Activated naive CD8-positive, alpha-beta T cell treated with anti-CD3 and anti-CD28 coated beads for 36 hours (primary cell): ENCODE measurements at regions not wholly inside any gene's neighbourhood (a gene's known extent, or its start where the extent isn't known, plus 50 kb on each side); places are given as distances from the start of the nearest gene placed in this dataset.

ENCODE experiments used
- DNase-seq: peaks from one replicate; pipeline ENCODE4 v3.0.0; 2021
- H3K27ac Mint-ChIP-seq: one replicate; pipeline ENCODE4 v1.8.0; 2022; ENCODE audit warnings: mild to moderate bottlenecking, moderate library complexity, mixed read lengths
- H3K27me3 Mint-ChIP-seq: one replicate; pipeline ENCODE4 v1.8.0; 2022; ENCODE audit warnings: mild to moderate bottlenecking, mixed read lengths
- H3K36me3 Mint-ChIP-seq: one replicate; pipeline ENCODE4 v1.8.0; 2021; ENCODE audit warnings: mild to moderate bottlenecking, mixed read lengths
- H3K4me1 Mint-ChIP-seq: one replicate; pipeline ENCODE4 v1.8.0; 2021; ENCODE audit warnings: mixed read lengths
- H3K4me3 Mint-ChIP-seq: one replicate; pipeline ENCODE4 v1.8.0; 2022; ENCODE audit warnings: mild to moderate bottlenecking, moderate library complexity, mixed read lengths
- H3K9me3 Mint-ChIP-seq: one replicate; pipeline ENCODE4 v1.8.0; 2022; ENCODE audit warnings: mixed read lengths

GRCh38 chr17:69722518-69722917 is 308.0 kb downstream of the MAP2K6 start:
- DNase-seq: no peak
- H3K27me3 Mint-ChIP-seq: peaks cover 9% of the 10 kb centered on the region
- no peaks in the 10 kb centered on the region for H3K9me3 Mint-ChIP-seq
- H3K4me1 Mint-ChIP-seq: no peaks in the 10 kb centered on the region
- no peak overlapping the region for H3K4me3 Mint-ChIP-seq
- no peaks in the 10 kb centered on the region for H3K36me3 Mint-ChIP-seq
- H3K27ac Mint-ChIP-seq: no peak overlapping the region

GRCh38 chr17:69723316-69723715 is 308.8 kb downstream of the MAP2K6 start:
- Mint-ChIP-seq H3K4me3 (no peak overlapping the region), H3K27me3 (peaks cover 12% of the 10 kb centered on the region), H3K4me1 (no peaks in the 10 kb centered on the region)

GRCh38 chr17:69723741-69724140 is 309.2 kb downstream of the MAP2K6 start:
- peaks cover 12% of the 10 kb centered on the region for H3K27me3 Mint-ChIP-seq
- no peaks in the 10 kb centered on the region for H3K36me3 Mint-ChIP-seq
- H3K4me1 Mint-ChIP-seq: no peaks in the 10 kb centered on the region
- no peak overlapping the region for H3K4me3 Mint-ChIP-seq
- DNase-seq: no peak
- H3K27ac Mint-ChIP-seq: no peak overlapping the region
- H3K9me3 Mint-ChIP-seq: no peaks in the 10 kb centered on the region

More at GRCh38 chr17:69723316-69723715, 308.8 kb downstream of the MAP2K6 start:
- Mint-ChIP-seq H3K9me3 (no peaks in the 10 kb centered on the region), H3K36me3 (no peaks in the 10 kb centered on the region), H3K27ac (no peak overlapping the region)
- no peak for DNase-seq

GRCh38 chr17:69724238-69724637 is 309.7 kb downstream of the MAP2K6 start:
- Mint-ChIP-seq H3K9me3 (no peaks in the 10 kb centered on the region), H3K4me3 (no peak overlapping the region), H3K27me3 (peaks cover 12% of the 10 kb centered on the region), H3K4me1 (no peaks in the 10 kb centered on the region), H3K27ac (no peak overlapping the region), H3K36me3 (no peaks in the 10 kb centered on the region)
- DNase-seq: no peak

GRCh38 chr17:69725146-69725545 is 310.6 kb downstream of the MAP2K6 start:
- no peak overlapping the region for H3K4me3 Mint-ChIP-seq
- H3K27me3 Mint-ChIP-seq: peaks cover 12% of the 10 kb centered on the region
- no peaks in the 10 kb centered on the region for H3K36me3 Mint-ChIP-seq
- H3K9me3 Mint-ChIP-seq: no peaks in the 10 kb centered on the region
- no peaks in the 10 kb centered on the region for H3K4me1 Mint-ChIP-seq
- DNase-seq: no peak
- no peak overlapping the region for H3K27ac Mint-ChIP-seq

- Mint-ChIP-seq H3K27me3 (peaks cover 16% of the 10 kb centered on the region), H3K4me1 (no peaks in the 10 kb centered on the region), H3K36me3 (no peaks in the 10 kb centered on the region), H3K27ac (no peak overlapping the region), H3K9me3 (no peaks in the 10 kb centered on the region), H3K4me3 (no peak overlapping the region)
- DNase-seq: no peak
These were observed 314.3 kb downstream of the MAP2K6 start for GRCh38 chr17:69728816-69729215.

- peaks cover 11% of the 10 kb centered on the region for H3K27me3 Mint-ChIP-seq
- no peaks in the 10 kb centered on the region for H3K9me3 Mint-ChIP-seq
- H3K4me1 Mint-ChIP-seq: no peaks in the 10 kb centered on the region
- DNase-seq: no peak
- no peaks in the 10 kb centered on the region for H3K36me3 Mint-ChIP-seq
- no peak overlapping the region for H3K27ac Mint-ChIP-seq
- H3K4me3 Mint-ChIP-seq: no peak overlapping the region
These were observed 315.4 kb downstream of the MAP2K6 start for GRCh38 chr17:69729944-69730343.

GRCh38 chr17:69732272-69732918 is 317.9 kb downstream of the MAP2K6 start:
- H3K4me1 Mint-ChIP-seq: no peaks in the 10 kb centered on the region
- no peak for DNase-seq
- peaks cover 8% of the 10 kb centered on the region for H3K27me3 Mint-ChIP-seq
- no peak overlapping the region for H3K27ac Mint-ChIP-seq
- H3K36me3 Mint-ChIP-seq: no peaks in the 10 kb centered on the region
- H3K4me3 Mint-ChIP-seq: no peak overlapping the region
- peaks cover 6% of the 10 kb centered on the region for H3K9me3 Mint-ChIP-seq

GRCh38 chr17:69733171-69734012 is 318.9 kb downstream of the MAP2K6 start:
- Mint-ChIP-seq H3K27me3 (peaks cover 5% of the 10 kb centered on the region), H3K4me1 (peaks cover 2% of the 10 kb centered on the region), H3K4me3 (no peak overlapping the region), H3K27ac (no peak overlapping the region), H3K36me3 (no peaks in the 10 kb centered on the region), H3K9me3 (peaks cover 13% of the 10 kb centered on the region)
- DNase-seq: no peak

GRCh38 chr17:69734656-69735055 is 320.2 kb downstream of the MAP2K6 start:
- Mint-ChIP-seq H3K9me3 (peaks cover 15% of the 10 kb centered on the region), H3K4me1 (peaks cover 5% of the 10 kb centered on the region), H3K27me3 (peaks cover 10% of the 10 kb centered on the region), H3K36me3 (no peaks in the 10 kb centered on the region), H3K4me3 (no peak overlapping the region), H3K27ac (no peak overlapping the region)
- no peak for DNase-seq

GRCh38 chr17:69735285-69735684 is 320.8 kb downstream of the MAP2K6 start:
- DNase-seq: no peak

GRCh38 chr17:69743091-69743490 is 328.6 kb downstream of the MAP2K6 start:
- Mint-ChIP-seq H3K27ac (no peak overlapping the region), H3K4me1 (peaks cover 4% of the 10 kb centered on the region), H3K9me3 (peaks cover 3% of the 10 kb centered on the region), H3K36me3 (no peaks in the 10 kb centered on the region), H3K4me3 (no peak overlapping the region), H3K27me3 (peaks cover 9% of the 10 kb centered on the region)
- no peak for DNase-seq

More at GRCh38 chr17:69735285-69735684, 320.8 kb downstream of the MAP2K6 start:
- H3K4me3 Mint-ChIP-seq: no peak overlapping the region
- no peak overlapping the region for H3K27ac Mint-ChIP-seq
- H3K4me1 Mint-ChIP-seq: peaks cover 5% of the 10 kb centered on the region
- no peaks in the 10 kb centered on the region for H3K36me3 Mint-ChIP-seq
- H3K9me3 Mint-ChIP-seq: peaks cover 15% of the 10 kb centered on the region
- H3K27me3 Mint-ChIP-seq: peaks cover 10% of the 10 kb centered on the region

GRCh38 chr17:69744512-69745070 is 330.1 kb downstream of the MAP2K6 start:
- Mint-ChIP-seq H3K27me3 (peaks cover 4% of the 10 kb centered on the region), H3K4me3 (no peak overlapping the region), H3K4me1 (no peaks in the 10 kb centered on the region), H3K36me3 (no peaks in the 10 kb centered on the region), H3K9me3 (no peaks in the 10 kb centered on the region), H3K27ac (no peak overlapping the region)
- no peak for DNase-seq

GRCh38 chr17:69749911-69750310 is 325.1 kb upstream of the KCNJ16 start:
- no peaks in the 10 kb centered on the region for H3K36me3 Mint-ChIP-seq
- no peak overlapping the region for H3K4me3 Mint-ChIP-seq
- no peaks in the 10 kb centered on the region for H3K27me3 Mint-ChIP-seq
- no peak for DNase-seq
- H3K4me1 Mint-ChIP-seq: no peaks in the 10 kb centered on the region
- peaks cover 9% of the 10 kb centered on the region for H3K9me3 Mint-ChIP-seq
- no peak overlapping the region for H3K27ac Mint-ChIP-seq

GRCh38 chr17:69757688-69758430 is 317.2 kb upstream of the KCNJ16 start:
- DNase-seq: no peak
- Mint-ChIP-seq H3K4me1 (no peaks in the 10 kb centered on the region), H3K27ac (no peak overlapping the region), H3K36me3 (no peaks in the 10 kb centered on the region), H3K4me3 (no peak overlapping the region), H3K27me3 (peaks cover 3% of the 10 kb centered on the region), H3K9me3 (peaks cover 1% of the 10 kb centered on the region)
